ENCODE measurements at regions not wholly inside any gene's neighbourhood (a gene's known extent, or its start where the extent isn't known, plus 50 kb on each side); places are given as distances from the start of the nearest gene placed in this dataset.

- TF ChIP-seq EZH2 (IDR thresholded peaks at IDR 0.05; ENCODE audit: low read length, unreplicated experiment) (no peak), CTCF (conservative IDR thresholded peaks at IDR 0.05; ENCODE audit: low read depth, low read length) (no peak)
Measured at GRCh38 chrX:93868289-93868965, 194.4 kb downstream of the FAM133A start.

Measured in PC-3 (cell line).